RWPE2 (cell line): ENCODE measurements at regions not wholly inside any gene's neighbourhood (a gene's known extent, or its start where the extent isn't known, plus 50 kb on each side); places are given as distances from the start of the nearest gene placed in this dataset.

Experiments used
- ATAC-seq: fragments of 200-7000 bp; cut with Tn5 transposase; 3 replicates; pipeline ENCODE4 v1.9.1; 2021; ENCODE audit warnings: low read depth
- DNase-seq: peaks from one replicate; pipeline ENCODE4 v3.0.0-alpha.2; 2020; ENCODE audit warnings: low spot score
- H3K27ac ChIP-seq: fragments of 450-650 bp; 2 replicates; pipeline ENCODE4 v1.5.1; 2017; ENCODE audit warnings: mild to moderate bottlenecking; ENCODE audit not compliant: poor library complexity, severe bottlenecking
- H3K27me3 ChIP-seq: fragments of 250-450 bp; sonication (Bioruptor Pico); 2 replicates; pipeline ENCODE4 v1.5.1; 2021; ENCODE audit warnings: mild to moderate bottlenecking, moderate library complexity; ENCODE audit not compliant: insufficient read depth, poor library complexity, severe bottlenecking
- H3K36me3 ChIP-seq: fragments of 250-450 bp; sonication (Bioruptor Pico); 2 replicates; pipeline ENCODE4 v1.5.1; 2020; ENCODE audit warnings: low read depth, mild to moderate bottlenecking, moderate library complexity
- H3K4me1 ChIP-seq: fragments of 250-450 bp; sonication (Bioruptor Pico); 2 replicates; pipeline ENCODE4 v1.5.1; 2021; ENCODE audit warnings: mild to moderate bottlenecking, moderate library complexity; ENCODE audit not compliant: insufficient read depth, poor library complexity, severe bottlenecking
- H3K4me3 ChIP-seq: fragments of 250-450 bp; sonication (Bioruptor Pico); 2 replicates; pipeline ENCODE4 v1.5.1; 2021; ENCODE audit warnings: mild to moderate bottlenecking, moderate library complexity; ENCODE audit not compliant: severe bottlenecking
- H3K9me3 ChIP-seq: fragments of 250-450 bp; sonication (Bioruptor Pico); 2 replicates; pipeline ENCODE4 v1.5.1; 2021; ENCODE audit warnings: mild to moderate bottlenecking, moderate library complexity; ENCODE audit not compliant: severe bottlenecking
- TF ChIP-seq, protein P1 (sequence below): fragments of 450-650 bp; IDR thresholded peaks from one replicate; pipeline ENCODE4 v1.5.1; 2017; ENCODE audit warnings: mild to moderate bottlenecking, moderate library complexity; ENCODE audit not compliant: poor library complexity, severe bottlenecking

DNA sequence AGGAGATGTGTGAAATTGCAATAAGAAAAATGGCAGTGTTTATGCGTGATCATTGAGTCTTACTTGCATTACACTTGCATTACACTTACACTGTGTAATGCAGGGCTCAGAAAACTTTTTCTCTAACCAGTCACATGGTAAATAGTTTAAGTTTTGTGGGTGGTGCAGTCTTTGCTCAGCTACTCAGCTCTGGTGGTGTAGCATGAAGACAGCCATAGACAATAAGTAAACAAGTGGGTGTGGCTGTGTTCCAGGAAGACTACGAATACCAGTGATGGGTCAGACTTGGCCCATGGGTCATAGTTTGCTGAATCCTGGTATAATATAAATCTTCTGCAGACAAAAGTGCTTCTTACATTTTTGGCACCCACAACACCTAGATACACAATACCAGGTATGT, 115.6 kb upstream of the CYP1B1 start:
- no peak overlapping the region for H3K27ac ChIP-seq

DNA sequence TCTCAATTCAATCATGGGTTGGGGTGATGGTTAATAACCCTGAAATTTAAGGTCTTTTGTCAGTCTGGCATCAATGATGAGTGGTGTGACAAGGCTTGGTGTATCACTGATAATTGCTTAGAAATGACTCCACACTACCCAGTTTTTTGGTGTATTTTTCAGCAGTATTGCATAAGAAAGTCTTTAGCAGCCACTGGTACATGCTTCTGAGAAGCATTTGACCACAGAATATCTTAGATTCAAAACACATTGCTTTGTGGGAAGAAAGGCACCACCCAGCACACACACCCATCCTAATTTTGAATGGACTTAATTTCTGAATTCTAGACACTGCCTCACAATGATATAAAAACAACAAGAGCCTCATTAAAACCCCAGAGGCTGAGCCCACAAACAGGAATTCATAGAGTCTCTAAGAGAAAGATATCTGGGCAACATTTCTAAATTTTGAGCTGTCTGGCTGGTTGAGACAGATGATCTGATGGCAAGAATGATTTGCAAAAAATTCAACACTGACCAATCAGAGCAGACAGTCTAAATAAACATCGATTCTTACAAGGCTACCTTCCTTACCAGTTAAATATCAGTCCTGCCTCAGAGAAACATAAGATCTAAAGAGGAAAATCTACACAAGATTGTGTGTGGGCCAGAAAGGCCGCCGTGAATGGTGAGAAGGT, 114.7 kb upstream of the CYP1B1 start:
- no peak for DNase-seq
- H3K4me1 ChIP-seq: peaks cover 4% of the 10 kb centered on the region
- no peak for ATAC-seq
- no peaks in the 10 kb centered on the region for H3K9me3 ChIP-seq
- H3K27me3 ChIP-seq: no peaks in the 10 kb centered on the region
- no peaks in the 10 kb centered on the region for H3K36me3 ChIP-seq
- TF ChIP-seq, protein P1, sequence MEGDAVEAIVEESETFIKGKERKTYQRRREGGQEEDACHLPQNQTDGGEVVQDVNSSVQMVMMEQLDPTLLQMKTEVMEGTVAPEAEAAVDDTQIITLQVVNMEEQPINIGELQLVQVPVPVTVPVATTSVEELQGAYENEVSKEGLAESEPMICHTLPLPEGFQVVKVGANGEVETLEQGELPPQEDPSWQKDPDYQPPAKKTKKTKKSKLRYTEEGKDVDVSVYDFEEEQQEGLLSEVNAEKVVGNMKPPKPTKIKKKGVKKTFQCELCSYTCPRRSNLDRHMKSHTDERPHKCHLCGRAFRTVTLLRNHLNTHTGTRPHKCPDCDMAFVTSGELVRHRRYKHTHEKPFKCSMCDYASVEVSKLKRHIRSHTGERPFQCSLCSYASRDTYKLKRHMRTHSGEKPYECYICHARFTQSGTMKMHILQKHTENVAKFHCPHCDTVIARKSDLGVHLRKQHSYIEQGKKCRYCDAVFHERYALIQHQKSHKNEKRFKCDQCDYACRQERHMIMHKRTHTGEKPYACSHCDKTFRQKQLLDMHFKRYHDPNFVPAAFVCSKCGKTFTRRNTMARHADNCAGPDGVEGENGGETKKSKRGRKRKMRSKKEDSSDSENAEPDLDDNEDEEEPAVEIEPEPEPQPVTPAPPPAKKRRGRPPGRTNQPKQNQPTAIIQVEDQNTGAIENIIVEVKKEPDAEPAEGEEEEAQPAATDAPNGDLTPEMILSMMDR: no peak
- no peak overlapping the region for H3K4me3 ChIP-seq
- H3K27ac ChIP-seq: no peak overlapping the region

More for the DNA sequence above, 115.6 kb upstream of the CYP1B1 start:
- ATAC-seq (no peak; the same call in 2 of the 3 replicates), DNase-seq (no peak)
- no peaks in the 10 kb centered on the region for H3K27me3 ChIP-seq
- H3K36me3 ChIP-seq: no peaks in the 10 kb centered on the region
- TF ChIP-seq, protein P1: no peak
- H3K4me3 ChIP-seq: no peak overlapping the region
- no peaks in the 10 kb centered on the region for H3K9me3 ChIP-seq
- peaks cover 4% of the 10 kb centered on the region for H3K4me1 ChIP-seq

DNA sequence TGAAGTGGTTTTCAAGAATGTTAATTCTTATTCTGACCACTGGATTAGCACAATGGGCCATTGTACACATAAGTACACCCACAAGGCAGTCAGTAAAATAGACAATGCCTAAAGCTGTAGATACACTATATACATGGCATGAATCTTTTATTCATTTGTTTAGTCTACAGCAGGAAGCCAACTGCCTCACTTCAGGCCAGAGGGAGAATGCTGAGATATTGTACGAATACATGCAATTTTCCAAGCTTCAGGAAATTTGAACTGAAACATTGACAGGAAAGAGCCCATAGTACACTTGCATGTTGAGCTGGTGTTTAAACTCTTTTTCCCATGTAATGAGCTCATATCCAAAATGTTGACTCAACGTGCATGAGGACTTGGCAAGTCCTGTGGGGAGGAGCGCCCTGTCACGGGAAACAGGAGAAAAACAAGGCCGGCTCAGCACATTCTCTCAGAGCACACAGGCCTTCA, 111.6 kb upstream of the CYP1B1 start:
- Histone ChIP-seq H3K4me1 (no peaks in the 10 kb centered on the region), H3K27me3 (no peaks in the 10 kb centered on the region), H3K4me3 (no peak overlapping the region), H3K9me3 (no peaks in the 10 kb centered on the region), H3K36me3 (no peaks in the 10 kb centered on the region), H3K27ac (no peak overlapping the region)
- DNase-seq (no peak), ATAC-seq (no peak)
- TF ChIP-seq, protein P1: no peak

DNA sequence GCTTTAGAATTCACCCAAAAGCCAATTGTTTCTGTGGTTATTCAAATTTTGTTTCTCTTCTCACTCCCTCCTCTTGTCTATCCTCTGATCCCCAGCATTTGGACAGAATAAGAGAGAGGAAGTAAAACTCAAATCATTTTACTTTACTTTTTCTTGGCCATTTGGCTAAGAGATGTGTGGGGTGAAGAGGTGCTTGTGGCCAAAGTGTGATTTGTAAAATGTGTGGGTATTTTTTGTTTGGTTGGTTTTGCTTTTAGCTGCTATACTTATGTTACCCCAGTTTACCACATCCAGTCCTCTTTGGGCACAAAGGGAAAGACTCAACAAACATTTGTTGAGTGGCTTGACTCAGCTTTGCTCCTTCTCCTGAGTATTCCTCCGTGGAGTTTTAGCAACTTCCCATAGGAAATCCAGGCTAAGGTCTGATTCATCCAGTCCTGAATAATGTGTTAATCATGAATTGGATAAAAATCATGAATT, 109.1 kb upstream of the CYP1B1 start:
- no peak overlapping the region for H3K27ac ChIP-seq
- ATAC-seq (peak; percentile 67; the same call in 2 of the 3 replicates), DNase-seq (no peak)
- TF ChIP-seq, protein P1: no peak
- H3K4me3 ChIP-seq: no peak overlapping the region
- no peaks in the 10 kb centered on the region for H3K27me3 ChIP-seq
- H3K36me3 ChIP-seq: no peaks in the 10 kb centered on the region
- no peaks in the 10 kb centered on the region for H3K9me3 ChIP-seq
- no peaks in the 10 kb centered on the region for H3K4me1 ChIP-seq

DNA sequence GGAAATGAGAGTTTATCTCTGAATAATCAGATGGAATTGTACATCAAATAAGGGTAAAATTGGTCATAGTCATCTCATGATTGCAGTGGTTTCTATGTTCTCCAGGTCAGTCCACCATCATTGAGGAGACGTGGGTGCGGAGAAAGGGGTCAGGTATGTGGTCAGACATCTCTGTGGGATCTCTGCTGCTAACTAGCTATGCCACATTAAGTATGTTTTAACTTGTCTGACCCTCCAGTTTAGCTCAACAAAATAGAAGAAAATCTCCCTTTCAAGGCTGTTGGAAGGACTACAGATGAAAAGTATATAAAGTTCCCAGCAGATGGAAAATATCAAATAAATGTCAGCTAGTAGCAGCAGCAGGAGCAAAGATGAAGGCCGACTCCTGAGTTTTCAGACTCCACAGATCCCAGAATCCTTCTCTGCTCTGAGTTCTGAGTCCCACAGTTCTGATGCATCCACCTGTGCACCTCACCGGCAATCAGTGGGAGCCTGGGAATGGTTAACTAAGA, 106.6 kb upstream of the CYP1B1 start:
- Histone ChIP-seq H3K27me3 (no peaks in the 10 kb centered on the region), H3K4me3 (no peak overlapping the region), H3K36me3 (no peaks in the 10 kb centered on the region), H3K9me3 (no peaks in the 10 kb centered on the region), H3K27ac (no peak overlapping the region), H3K4me1 (no peaks in the 10 kb centered on the region)
- ATAC-seq: no peak
- DNase-seq: no peak
- TF ChIP-seq, protein P1: no peak
